H9 (cell line): ENCODE measurements at regions not wholly inside any gene's neighbourhood (a gene's known extent, or its start where the extent isn't known, plus 50 kb on each side); places are given as distances from the start of the nearest gene placed in this dataset.

ENCODE experiments used
- DNase-seq: peaks from one replicate; pipeline ENCODE4 v3.0.0-alpha.2; 2017
- H2AFZ ChIP-seq: one replicate; pipeline ENCODE4 v1.6.1; 2013; ENCODE audit warnings: mild to moderate bottlenecking, low read length, control low read depth, moderate library complexity
- H2AK5ac ChIP-seq: 2 replicates; pipeline ENCODE4 v1.6.1; 2013; ENCODE audit warnings: low read length, control low read depth, mixed read lengths; ENCODE audit not compliant: insufficient read length
- H2BK120ac ChIP-seq: one replicate; pipeline ENCODE4 v1.6.1; 2013; ENCODE audit warnings: low read depth, mild to moderate bottlenecking, low read length, control low read depth, inconsistent platforms; ENCODE audit not compliant: poor library complexity, severe bottlenecking
- H2BK12ac ChIP-seq: 2 replicates; pipeline ENCODE4 v1.6.1; 2013; ENCODE audit warnings: low read length, control low read depth, mixed read lengths, low read depth; ENCODE audit not compliant: insufficient read length
- H2BK15ac ChIP-seq: 2 replicates; pipeline ENCODE4 v1.6.1; 2013; ENCODE audit warnings: low read depth, low read length, control low read depth
- H2BK20ac ChIP-seq: one replicate; pipeline ENCODE4 v1.6.1; 2013; ENCODE audit warnings: low read depth, mild to moderate bottlenecking, low read length, control low read depth, inconsistent platforms; ENCODE audit not compliant: poor library complexity, severe bottlenecking
- H2BK5ac ChIP-seq: 2 replicates; pipeline ENCODE4 v1.6.1; 2013; ENCODE audit warnings: low read length, control low read depth, mixed read lengths; ENCODE audit not compliant: insufficient read length
- H3K14ac ChIP-seq: 2 replicates; pipeline ENCODE4 v1.6.1; 2013; ENCODE audit warnings: low read length, control low read depth; ENCODE audit not compliant: insufficient read depth
- H3K18ac ChIP-seq: 2 replicates; pipeline ENCODE4 v1.6.1; 2013; ENCODE audit warnings: low read depth, mild to moderate bottlenecking, mixed read lengths, low read length, control low read depth; ENCODE audit not compliant: insufficient read length
- H3K23ac ChIP-seq: 2 replicates; pipeline ENCODE4 v1.6.1; 2013; ENCODE audit warnings: low read length, control low read depth, mixed read lengths, low read depth; ENCODE audit not compliant: insufficient read length
- H3K23me2 ChIP-seq: 2 replicates; pipeline ENCODE4 v1.6.1; 2013; ENCODE audit warnings: low read depth, mild to moderate bottlenecking, mixed read lengths, low read length, control low read depth; ENCODE audit not compliant: insufficient read length, poor library complexity, severe bottlenecking
- H3K27ac ChIP-seq: 2 replicates; pipeline ENCODE4 v1.5.1; 2013; ENCODE audit warnings: low read length, control low read depth, mixed read lengths, low read depth; ENCODE audit not compliant: insufficient read length
- H3K27me3 ChIP-seq: 2 replicates; pipeline ENCODE4 v1.6.1; 2013; ENCODE audit warnings: low read length, control low read depth, inconsistent platforms; ENCODE audit not compliant: insufficient read depth
- H3K4ac ChIP-seq: 2 replicates; pipeline ENCODE4 v1.6.1; 2013; ENCODE audit warnings: low read depth, mild to moderate bottlenecking, control low read depth, inconsistent platforms, low read length, moderate library complexity
- H3K4me1 ChIP-seq: 2 replicates; pipeline ENCODE4 v1.6.1; 2013; ENCODE audit warnings: low read length, control low read depth, inconsistent platforms; ENCODE audit not compliant: insufficient read depth
- H3K4me2 ChIP-seq: 2 replicates; pipeline ENCODE4 v1.6.1; 2013; ENCODE audit warnings: low read length, control low read depth, mixed read lengths; ENCODE audit not compliant: insufficient read length, insufficient read depth
- H3K56ac ChIP-seq: 2 replicates; pipeline ENCODE4 v1.6.1; 2013; ENCODE audit warnings: low read depth, mild to moderate bottlenecking, mixed read lengths, low read length, control low read depth; ENCODE audit not compliant: insufficient read length
- H3K79me1 ChIP-seq: 2 replicates; pipeline ENCODE4 v1.6.1; 2013; ENCODE audit warnings: low read depth, mild to moderate bottlenecking, moderate library complexity, low read length, control low read depth, inconsistent platforms; ENCODE audit not compliant: insufficient read depth, poor library complexity, severe bottlenecking
- H3K79me2 ChIP-seq: 2 replicates; pipeline ENCODE4 v1.6.1; 2013; ENCODE audit warnings: low read length, control low read depth, inconsistent platforms; ENCODE audit not compliant: insufficient read depth
- H3K9ac ChIP-seq: 2 replicates; pipeline ENCODE4 v1.6.1; 2013; ENCODE audit warnings: low read length, control low read depth, mixed read lengths; ENCODE audit not compliant: insufficient read length; ENCODE audit errors: extremely low read depth
- H3K9me3 ChIP-seq: one replicate; pipeline ENCODE4 v1.6.1; 2013; ENCODE audit warnings: low read depth, low read length, inconsistent platforms; ENCODE audit not compliant: control insufficient read depth
- H3T11ph ChIP-seq: one replicate; pipeline ENCODE4 v1.6.1; 2013; ENCODE audit warnings: mild to moderate bottlenecking, low read length, control low read depth, inconsistent platforms
- H4K20me1 ChIP-seq: one replicate; pipeline ENCODE4 v1.6.1; 2013; ENCODE audit not compliant: control insufficient read depth, insufficient read length, insufficient read depth
- H4K5ac ChIP-seq: 2 replicates; pipeline ENCODE4 v1.6.1; 2013; ENCODE audit warnings: low read depth, mild to moderate bottlenecking, mixed read lengths, low read length, control low read depth; ENCODE audit not compliant: insufficient read length
- H4K8ac ChIP-seq: replicated peaks from 2 replicates; pipeline ENCODE4 v1.6.1; 2013; ENCODE audit warnings: low read length, control low read depth, mixed read lengths, low read depth; ENCODE audit not compliant: insufficient read length
- H4K91ac ChIP-seq: 2 replicates; pipeline ENCODE4 v1.6.1; 2013; ENCODE audit warnings: low read depth, mild to moderate bottlenecking, moderate library complexity, mixed read lengths, low read length, control low read depth; ENCODE audit not compliant: insufficient read length
- H3K27ac Mint-ChIP-seq, 3 experiments: 2 replicates in 2 of 3; 3 replicates in 1 of 3; pipeline ENCODE4 v1.8.0; 2020 to 2021; ENCODE audit warnings: mixed read lengths in 3 of 3, mild to moderate bottlenecking in 1 of 3, moderate library complexity in 1 of 3
- H3K27me3 Mint-ChIP-seq: 2 replicates; pipeline ENCODE4 v1.8.0; 2021; ENCODE audit warnings: low read depth, mild to moderate bottlenecking, moderate library complexity, mixed read lengths
- H3K36me3 Mint-ChIP-seq, 3 experiments: 2 replicates in 2 of 3; 3 replicates in 1 of 3; pipeline ENCODE4 v1.8.0; 2020 to 2021; ENCODE audit warnings: low read depth in 3 of 3, mixed read lengths in 3 of 3; ENCODE audit not compliant: insufficient read depth in 1 of 3
- H3K4me1 Mint-ChIP-seq, 2 experiments: 2 replicates each; pipeline ENCODE4 v1.8.0; 2020; ENCODE audit warnings: mixed read lengths in 2 of 2
- H3K4me3 Mint-ChIP-seq, 2 experiments: 2 replicates in 1 of 2; 3 replicates in 1 of 2; pipeline ENCODE4 v1.8.0; 2020 to 2021; ENCODE audit warnings: mild to moderate bottlenecking in 2 of 2, mixed read lengths in 2 of 2, moderate library complexity in 1 of 2
- H3K9me3 Mint-ChIP-seq, 2 experiments: 2 replicates in 1 of 2; 3 replicates in 1 of 2; pipeline ENCODE4 v1.8.0; 2020; ENCODE audit warnings: mild to moderate bottlenecking in 2 of 2, mixed read lengths in 2 of 2, moderate library complexity in 1 of 2
- WGBS: extraction: QIAGEN DNeasy Blood & Tissue Kit; methylation state at CpG from one replicate; pipeline ENCODE4 v1.1.7; 2013; ENCODE audit warnings: missing lambda C conversion rate, low lambda C conversion rate, mixed read lengths; ENCODE audit not compliant: insufficient read length; ENCODE audit errors: extremely low coverage; 5-methylcytosine and 5-hydroxymethylcytosine counted together
- TF ChIP-seq, protein P1 (sequence below): fragments of 200-600 bp; sonication (generic); conservative IDR thresholded peaks from 3 replicates; pipeline ENCODE4 v1.8.0; 2021; ENCODE audit warnings: antibody characterized with exemption, mild to moderate bottlenecking

DNA sequence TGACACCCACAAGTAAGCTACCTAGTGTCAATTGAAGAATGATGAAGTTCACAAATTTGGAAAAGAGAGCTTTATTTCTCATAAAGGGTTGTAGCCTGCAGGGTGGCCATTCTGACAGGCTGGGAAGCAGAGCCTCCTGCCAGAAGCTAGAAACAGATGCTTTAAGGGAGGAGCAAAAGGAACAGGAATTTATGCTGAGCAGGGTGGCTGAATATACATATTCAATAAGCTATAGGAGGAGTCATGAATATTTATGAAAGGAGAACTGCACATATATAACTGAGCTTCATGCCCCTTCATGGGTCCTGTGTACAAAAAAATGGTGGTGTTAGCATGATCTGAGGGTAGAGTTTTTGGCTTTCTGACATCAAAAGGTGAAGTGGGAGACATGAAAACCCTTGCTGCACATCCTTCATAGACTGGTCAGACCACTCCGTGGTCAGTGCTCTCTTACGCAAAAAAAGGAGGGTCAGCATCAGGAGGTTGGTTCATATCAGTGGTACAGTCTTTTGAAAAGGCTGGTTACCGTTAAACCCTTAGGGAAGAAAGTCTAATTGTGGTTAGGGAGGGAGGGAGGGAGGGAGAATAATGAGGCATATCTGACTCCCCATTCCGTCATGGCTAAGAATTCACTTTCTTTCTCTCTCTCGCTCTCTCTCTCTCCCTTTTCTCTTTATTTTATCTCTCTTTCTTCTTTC lies 121.4 kb downstream of the LUZP4 start:
- H3K27ac Mint-ChIP-seq: no peak overlapping the region
- Histone ChIP-seq H3K27me3 (no peaks in the 10 kb centered on the region), H2BK12ac (no peak overlapping the region), H3K23ac (no peak overlapping the region), H3K4me1 (no peaks in the 10 kb centered on the region; the same call in 1 of the 2 replicates), H3K9ac (no peak overlapping the region), H3K27ac (no peak overlapping the region), H3K56ac (no peak overlapping the region), H4K5ac (no peak overlapping the region), H3T11ph (no peak overlapping the region), H2BK15ac (no peak overlapping the region), H2BK20ac (no peak overlapping the region), H3K4me2 (no peak overlapping the region), H3K14ac (no peak overlapping the region), H2AK5ac (no peak overlapping the region), H4K20me1 (no peaks in the 10 kb centered on the region), H3K79me2 (no peaks in the 10 kb centered on the region), H4K91ac (no peak overlapping the region), H2BK5ac (no peak overlapping the region), H3K23me2 (no peaks in the 10 kb centered on the region), H3K79me1 (no peaks in the 10 kb centered on the region), H3K18ac (no peak overlapping the region), H2BK120ac (no peak overlapping the region), H2AFZ (no peak overlapping the region), H4K8ac (no peak overlapping the region), H3K4ac (no peak overlapping the region), H3K9me3 (no peaks in the 10 kb centered on the region)
- DNase-seq: no peak
- H3K9me3 Mint-ChIP-seq: no peaks in the 10 kb centered on the region
- no peak overlapping the region for H3K4me3 Mint-ChIP-seq
- H3K4me1 Mint-ChIP-seq: no peaks in the 10 kb centered on the region
- WGBS: no CpG with 5 or more reads among the region's 5 CpGs
- H3K27me3 Mint-ChIP-seq: no peaks in the 10 kb centered on the region; the same call in none of the 2 replicates
- H3K36me3 Mint-ChIP-seq: no peaks in the 10 kb centered on the region
- TF ChIP-seq, protein P1, sequence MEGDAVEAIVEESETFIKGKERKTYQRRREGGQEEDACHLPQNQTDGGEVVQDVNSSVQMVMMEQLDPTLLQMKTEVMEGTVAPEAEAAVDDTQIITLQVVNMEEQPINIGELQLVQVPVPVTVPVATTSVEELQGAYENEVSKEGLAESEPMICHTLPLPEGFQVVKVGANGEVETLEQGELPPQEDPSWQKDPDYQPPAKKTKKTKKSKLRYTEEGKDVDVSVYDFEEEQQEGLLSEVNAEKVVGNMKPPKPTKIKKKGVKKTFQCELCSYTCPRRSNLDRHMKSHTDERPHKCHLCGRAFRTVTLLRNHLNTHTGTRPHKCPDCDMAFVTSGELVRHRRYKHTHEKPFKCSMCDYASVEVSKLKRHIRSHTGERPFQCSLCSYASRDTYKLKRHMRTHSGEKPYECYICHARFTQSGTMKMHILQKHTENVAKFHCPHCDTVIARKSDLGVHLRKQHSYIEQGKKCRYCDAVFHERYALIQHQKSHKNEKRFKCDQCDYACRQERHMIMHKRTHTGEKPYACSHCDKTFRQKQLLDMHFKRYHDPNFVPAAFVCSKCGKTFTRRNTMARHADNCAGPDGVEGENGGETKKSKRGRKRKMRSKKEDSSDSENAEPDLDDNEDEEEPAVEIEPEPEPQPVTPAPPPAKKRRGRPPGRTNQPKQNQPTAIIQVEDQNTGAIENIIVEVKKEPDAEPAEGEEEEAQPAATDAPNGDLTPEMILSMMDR: no peak
